ENCODE measurements at regions not wholly inside any gene's neighbourhood (a gene's known extent, or its start where the extent isn't known, plus 50 kb on each side); places are given as distances from the start of the nearest gene placed in this dataset.

DNA sequence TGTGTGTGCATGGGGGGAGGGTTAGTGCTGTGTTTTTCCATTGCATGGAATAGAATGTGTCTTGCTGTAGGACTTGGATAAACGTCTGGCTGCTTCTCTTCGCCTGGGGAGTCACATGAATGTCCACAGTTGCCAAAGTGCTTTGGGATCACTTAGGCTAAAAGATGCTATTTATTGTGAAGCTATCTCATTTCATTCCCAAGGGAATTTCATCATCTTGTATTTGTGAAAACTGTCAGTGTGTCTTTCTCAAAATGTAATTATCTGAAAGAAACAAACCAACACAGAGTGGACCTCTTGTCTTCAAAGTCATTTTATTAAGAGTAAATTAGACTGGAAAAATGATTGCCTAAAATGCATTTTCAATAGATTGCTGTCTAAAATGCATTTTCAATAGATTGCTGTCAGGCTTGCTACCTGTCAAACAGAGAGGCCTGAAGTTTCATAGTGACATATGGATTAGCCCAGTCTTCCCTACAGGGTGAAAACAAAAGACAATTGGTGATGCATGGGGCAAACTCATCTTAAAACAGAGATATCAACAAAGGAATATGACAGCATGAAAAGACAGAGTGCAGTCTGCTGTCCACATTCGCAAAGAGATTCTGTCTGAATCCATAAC lies 117.1 kb upstream of the GOLIM4 start:
- Histone ChIP-seq H3K4me3 (ENCODE audit: low read length) (no peak overlapping the region), H3K9me3 (replicated peaks; ENCODE audit: insufficient read depth, low read length) (no peaks in the 10 kb centered on the region), H4K20me1 (ENCODE audit: insufficient read depth, low read length) (no peaks in the 10 kb centered on the region), H3K4me2 (ENCODE audit: low read depth, low read length) (0 out of 2 replicates have a peak overlapping the region, but pooled peaks have one; percentile 69), H3K36me3 (replicated peaks; ENCODE audit: insufficient read depth, low read length) (no peaks in the 10 kb centered on the region), H2AFZ (ENCODE audit: low read length) (peak overlapping the region; percentile 54; the same call in 1 of the 2 replicates), H3F3A (ENCODE audit: insufficient read depth, low read length) (0 out of 2 replicates have a peak, but pooled peaks cover 5% of the 10 kb centered on the region), H3K27ac (ENCODE audit: low read length) (no peak overlapping the region), H3K4me1 (ENCODE audit: low read length) (peaks cover 18% of the 10 kb centered on the region), H3K79me2 (ENCODE audit: low read length) (no peaks in the 10 kb centered on the region), H3K27me3 (replicated peaks; ENCODE audit: insufficient read depth, low read length) (no peaks in the 10 kb centered on the region), H3K9ac (ENCODE audit: low read length) (no peak overlapping the region), H3K9me2 (replicated peaks; ENCODE audit: insufficient read depth, low read length) (no peaks in the 10 kb centered on the region)
- no peak for DNase-seq
- no peak for TF ChIP-seq EZH2phosphoT487 (IDR thresholded peaks at IDR 0.05; ENCODE audit: low read length)
- TF ChIP-seq EZH2 (optimal IDR thresholded peaks at IDR 0.05; ENCODE audit: low read depth, low read length) = no peak
- TF ChIP-seq, protein P1, sequence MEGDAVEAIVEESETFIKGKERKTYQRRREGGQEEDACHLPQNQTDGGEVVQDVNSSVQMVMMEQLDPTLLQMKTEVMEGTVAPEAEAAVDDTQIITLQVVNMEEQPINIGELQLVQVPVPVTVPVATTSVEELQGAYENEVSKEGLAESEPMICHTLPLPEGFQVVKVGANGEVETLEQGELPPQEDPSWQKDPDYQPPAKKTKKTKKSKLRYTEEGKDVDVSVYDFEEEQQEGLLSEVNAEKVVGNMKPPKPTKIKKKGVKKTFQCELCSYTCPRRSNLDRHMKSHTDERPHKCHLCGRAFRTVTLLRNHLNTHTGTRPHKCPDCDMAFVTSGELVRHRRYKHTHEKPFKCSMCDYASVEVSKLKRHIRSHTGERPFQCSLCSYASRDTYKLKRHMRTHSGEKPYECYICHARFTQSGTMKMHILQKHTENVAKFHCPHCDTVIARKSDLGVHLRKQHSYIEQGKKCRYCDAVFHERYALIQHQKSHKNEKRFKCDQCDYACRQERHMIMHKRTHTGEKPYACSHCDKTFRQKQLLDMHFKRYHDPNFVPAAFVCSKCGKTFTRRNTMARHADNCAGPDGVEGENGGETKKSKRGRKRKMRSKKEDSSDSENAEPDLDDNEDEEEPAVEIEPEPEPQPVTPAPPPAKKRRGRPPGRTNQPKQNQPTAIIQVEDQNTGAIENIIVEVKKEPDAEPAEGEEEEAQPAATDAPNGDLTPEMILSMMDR (IDR thresholded peaks at IDR 0.05; ENCODE audit: low read length) = no peak

DNA sequence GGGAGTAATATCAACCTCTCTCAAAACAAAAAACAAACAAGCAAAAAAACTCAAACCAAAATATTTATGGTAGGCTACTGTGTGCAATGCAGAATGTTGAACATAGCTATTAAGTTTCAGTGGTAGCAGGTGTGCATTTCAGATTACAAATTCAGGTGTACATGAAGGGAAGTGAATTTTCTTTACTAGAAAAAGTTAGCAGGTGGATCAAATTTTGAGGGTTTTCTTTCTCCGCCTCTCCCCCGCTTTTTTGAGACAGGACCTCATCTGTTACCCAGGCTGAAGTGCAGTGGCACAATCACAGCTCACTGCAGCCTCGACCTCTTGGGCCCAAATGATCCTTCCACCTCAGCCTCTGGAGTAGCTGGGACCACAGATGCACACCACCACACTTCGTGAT lies 109.7 kb upstream of the GOLIM4 start:
- H4K20me1 ChIP-seq (ENCODE audit: insufficient read depth, low read length) = no peaks in the 10 kb centered on the region
- H3K4me2 ChIP-seq (ENCODE audit: low read depth, low read length) = peak overlapping the region; percentile 50
- H3K79me2 ChIP-seq (ENCODE audit: low read length) = no peaks in the 10 kb centered on the region
- peak overlapping the region; percentile 57; the same call in 1 of the 2 replicates for H3K27ac ChIP-seq (ENCODE audit: low read length)
- H3K36me3 ChIP-seq (replicated peaks; ENCODE audit: insufficient read depth, low read length) = no peaks in the 10 kb centered on the region
- no peak overlapping the region for H2AFZ ChIP-seq (ENCODE audit: low read length)
- H3K9ac ChIP-seq (ENCODE audit: low read length) = no peak overlapping the region
- peaks cover 23% of the 10 kb centered on the region for H3K4me1 ChIP-seq (ENCODE audit: low read length)
- H3F3A ChIP-seq (ENCODE audit: insufficient read depth, low read length) = peaks cover 24% of the 10 kb centered on the region
- no peaks in the 10 kb centered on the region for H3K9me3 ChIP-seq (replicated peaks; ENCODE audit: insufficient read depth, low read length)
- no peak overlapping the region for H3K4me3 ChIP-seq (ENCODE audit: low read length)
- no peaks in the 10 kb centered on the region for H3K27me3 ChIP-seq (replicated peaks; ENCODE audit: insufficient read depth, low read length)
- TF ChIP-seq EZH2 (optimal IDR thresholded peaks at IDR 0.05; ENCODE audit: low read depth, low read length) = no peak
- DNase-seq = peak; percentile 57
- H3K9me2 ChIP-seq (replicated peaks; ENCODE audit: insufficient read depth, low read length) = no peaks in the 10 kb centered on the region

DNA sequence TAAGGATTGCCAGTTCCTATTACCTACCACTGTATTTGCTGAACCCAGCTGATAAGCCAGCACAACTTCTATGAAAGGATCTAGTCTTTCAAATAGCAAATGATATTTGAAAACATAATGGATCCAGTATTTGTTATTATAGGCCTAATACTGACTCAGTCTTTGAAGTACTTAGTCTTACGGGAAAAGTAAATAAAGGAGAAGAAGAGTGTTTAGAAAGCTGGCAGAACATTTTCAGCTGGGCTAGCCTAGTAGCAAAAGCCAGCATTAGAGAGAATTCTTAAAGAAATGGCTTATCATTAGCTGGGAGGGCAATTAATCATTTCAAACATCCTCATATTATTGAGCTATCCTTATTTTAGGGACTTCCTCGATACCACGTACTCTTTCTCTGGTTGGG lies 101.4 kb upstream of the GOLIM4 start:
- Histone ChIP-seq H3K4me2 (ENCODE audit: low read depth, low read length) (no peak overlapping the region), H3K36me3 (replicated peaks; ENCODE audit: insufficient read depth, low read length) (no peaks in the 10 kb centered on the region), H3K79me2 (ENCODE audit: low read length) (no peaks in the 10 kb centered on the region), H3K9me3 (replicated peaks; ENCODE audit: insufficient read depth, low read length) (no peaks in the 10 kb centered on the region), H3K27me3 (replicated peaks; ENCODE audit: insufficient read depth, low read length) (no peaks in the 10 kb centered on the region), H3K9ac (ENCODE audit: low read length) (no peak overlapping the region), H3K4me1 (ENCODE audit: low read length) (peaks cover 3% of the 10 kb centered on the region), H3F3A (ENCODE audit: insufficient read depth, low read length) (no peaks in the 10 kb centered on the region), H4K20me1 (ENCODE audit: insufficient read depth, low read length) (no peaks in the 10 kb centered on the region), H2AFZ (ENCODE audit: low read length) (no peak overlapping the region), H3K4me3 (ENCODE audit: low read length) (no peak overlapping the region), H3K9me2 (replicated peaks; ENCODE audit: insufficient read depth, low read length) (no peaks in the 10 kb centered on the region), H3K27ac (ENCODE audit: low read length) (no peak overlapping the region)
- no peak for DNase-seq
- TF ChIP-seq EZH2 (optimal IDR thresholded peaks at IDR 0.05; ENCODE audit: low read depth, low read length) (no peak), EZH2phosphoT487 (IDR thresholded peaks at IDR 0.05; ENCODE audit: low read length) (no peak)
- TF ChIP-seq, protein P1 (IDR thresholded peaks at IDR 0.05; ENCODE audit: low read length) = no peak

GRCh38 chr3:168191856-168192255 lies 96.1 kb upstream of the GOLIM4 start:
- no peaks in the 10 kb centered on the region for H3F3A ChIP-seq (ENCODE audit: insufficient read depth, low read length)
- no peak overlapping the region for H3K4me2 ChIP-seq (ENCODE audit: low read depth, low read length)
- DNase-seq = peak; percentile 26
- no peaks in the 10 kb centered on the region for H3K36me3 ChIP-seq (replicated peaks; ENCODE audit: insufficient read depth, low read length)
- no peak overlapping the region for H3K27ac ChIP-seq (ENCODE audit: low read length)
- H3K27me3 ChIP-seq (replicated peaks; ENCODE audit: insufficient read depth, low read length) = no peaks in the 10 kb centered on the region
- H4K20me1 ChIP-seq (ENCODE audit: insufficient read depth, low read length) = no peaks in the 10 kb centered on the region
- no peak overlapping the region for H2AFZ ChIP-seq (ENCODE audit: low read length)
- TF ChIP-seq EZH2phosphoT487 (IDR thresholded peaks at IDR 0.05; ENCODE audit: low read length) (no peak), EZH2 (optimal IDR thresholded peaks at IDR 0.05; ENCODE audit: low read depth, low read length) (no peak)
- TF ChIP-seq, protein P1 (IDR thresholded peaks at IDR 0.05; ENCODE audit: low read length) = no peak
- H3K79me2 ChIP-seq (ENCODE audit: low read length) = no peaks in the 10 kb centered on the region
- H3K9me3 ChIP-seq (replicated peaks; ENCODE audit: insufficient read depth, low read length) = no peaks in the 10 kb centered on the region
- no peak overlapping the region for H3K4me3 ChIP-seq (ENCODE audit: low read length)
- peaks cover 8% of the 10 kb centered on the region for H3K4me1 ChIP-seq (ENCODE audit: low read length)
- H3K9me2 ChIP-seq (replicated peaks; ENCODE audit: insufficient read depth, low read length) = no peaks in the 10 kb centered on the region
- H3K9ac ChIP-seq (ENCODE audit: low read length) = no peak overlapping the region

All from MM.1S (cell line).